Fibroblast of the aortic adventitia (primary cell): ENCODE measurements at regions not wholly inside any gene's neighbourhood (a gene's known extent, or its start where the extent isn't known, plus 50 kb on each side); places are given as distances from the start of the nearest gene placed in this dataset.

Experiments used
- DNase-seq: peaks from one replicate; pipeline ENCODE4 v3.0.0-alpha.2; 2010; ENCODE audit warnings: low read depth
- H3K4me3 ChIP-seq: 2 replicates; pipeline ENCODE4 v1.5.1; 2011; ENCODE audit warnings: low read depth, mild to moderate bottlenecking, control low read depth, low read length, moderate library complexity
- CTCF ChIP-seq: IDR thresholded peaks from 2 replicates; pipeline ENCODE4 v1.5.1; 2011; ENCODE audit warnings: mild to moderate bottlenecking, low read length, control low read depth, inconsistent platforms; ENCODE audit not compliant: insufficient read depth

- no peak for DNase-seq
- TF ChIP-seq CTCF: no peak
- H3K4me3 ChIP-seq: no peak overlapping the region
Measured at GRCh38 chr1:227401562-227402342, 83.5 kb upstream of the CDC42BPA start.

- no peak for TF ChIP-seq CTCF
- no peak overlapping the region for H3K4me3 ChIP-seq
- no peak for DNase-seq
Measured at GRCh38 chr1:227399152-227399730, 80.9 kb upstream of the CDC42BPA start.

GRCh38 chr1:227397354-227397978 lies 79.2 kb upstream of the CDC42BPA start:
- DNase-seq: no peak
- H3K4me3 ChIP-seq: no peak overlapping the region
- no peak for TF ChIP-seq CTCF

GRCh38 chr1:227396539-227397353 lies 78.5 kb upstream of the CDC42BPA start:
- no peak for TF ChIP-seq CTCF
- DNase-seq: no peak
- no peak overlapping the region for H3K4me3 ChIP-seq

GRCh38 chr1:227395426-227396028 lies 77.2 kb upstream of the CDC42BPA start:
- DNase-seq: no peak
- no peak for TF ChIP-seq CTCF
- H3K4me3 ChIP-seq: no peak overlapping the region
